SK-N-SH treated with all-trans-retinoic acid at 6 μM for 48 hours (cell line): ENCODE measurements at regions not wholly inside any gene's neighbourhood (a gene's known extent, or its start where the extent isn't known, plus 50 kb on each side); places are given as distances from the start of the nearest gene placed in this dataset.

Experiments used
- ATAC-seq: fragments of 200-7000 bp; cut with Tn5 transposase; 3 replicates; pipeline ENCODE4 v1.9.1; 2020; ENCODE audit warnings: mild to moderate bottlenecking, moderate library complexity
- ARNTL ChIP-seq: fragments of 450-650 bp; formaldehyde crosslinking; IDR thresholded peaks from 2 replicates; pipeline ENCODE4 v1.5.0; 2020; ENCODE audit warnings: low read depth, mild to moderate bottlenecking, moderate library complexity, borderline replicate concordance
- BACH2 ChIP-seq: fragments of 250-450 bp; sonication (Bioruptor Pico); IDR thresholded peaks from 2 replicates; pipeline ENCODE4 v1.9.0; 2021; ENCODE audit warnings: mild to moderate bottlenecking, borderline replicate concordance
- CREB5 ChIP-seq: fragments of 250-450 bp; sonication (Bioruptor Pico); IDR thresholded peaks from 2 replicates; pipeline ENCODE4 v1.5.1; 2020; ENCODE audit warnings: low read depth, mild to moderate bottlenecking, moderate library complexity
- CSDC2 ChIP-seq: fragments of 250-450 bp; sonication (Bioruptor Pico); IDR thresholded peaks from 2 replicates; pipeline ENCODE4 v1.5.0; 2020; ENCODE audit warnings: mild to moderate bottlenecking, moderate library complexity
- CSRNP3 ChIP-seq: fragments of 250-450 bp; sonication (Bioruptor Pico); IDR thresholded peaks from 2 replicates; pipeline ENCODE4 v1.5.1; 2021; ENCODE audit warnings: mild to moderate bottlenecking, moderate library complexity
- ESRRG ChIP-seq: fragments of 250-450 bp; sonication (Bioruptor Pico); IDR thresholded peaks from 2 replicates; pipeline ENCODE4 v1.6.1; 2021; ENCODE audit warnings: mild to moderate bottlenecking
- GLIS3 ChIP-seq: fragments of 250-450 bp; sonication (Bioruptor Pico); IDR thresholded peaks from 2 replicates; pipeline ENCODE4 v1.5.0; 2020; ENCODE audit warnings: mild to moderate bottlenecking, moderate library complexity
- ISL1 ChIP-seq: fragments of 250-450 bp; sonication (Bioruptor Pico); IDR thresholded peaks from 2 replicates; pipeline ENCODE4 v2.1.2; 2022; ENCODE audit warnings: mild to moderate bottlenecking, moderate library complexity
- OSR1 ChIP-seq: fragments of 250-450 bp; sonication (Bioruptor Pico); IDR thresholded peaks from 2 replicates; pipeline ENCODE4 v1.8.0; 2022; ENCODE audit warnings: moderate library complexity, mild to moderate bottlenecking, inconsistent platforms
- PATZ1 ChIP-seq: fragments of 250-450 bp; sonication (Bioruptor Pico); IDR thresholded peaks from 2 replicates; pipeline ENCODE4 v1.8.0; 2020; ENCODE audit warnings: mild to moderate bottlenecking, moderate library complexity, borderline replicate concordance
- PPARA ChIP-seq: fragments of 250-450 bp; sonication (Bioruptor Pico); IDR thresholded peaks from 2 replicates; pipeline ENCODE4 v1.5.0; 2020; ENCODE audit warnings: mild to moderate bottlenecking, borderline replicate concordance
- RARB ChIP-seq: fragments of 250-450 bp; sonication (Bioruptor Pico); IDR thresholded peaks from 2 replicates; pipeline ENCODE4 v1.8.0; 2021; ENCODE audit warnings: mild to moderate bottlenecking, moderate library complexity
- SNAI2 ChIP-seq: fragments of 250-450 bp; sonication (Bioruptor Pico); IDR thresholded peaks from 2 replicates; pipeline ENCODE4 v1.5.0; 2020; ENCODE audit warnings: mild to moderate bottlenecking, moderate library complexity
- TCF4 ChIP-seq: fragments of 250-450 bp; sonication (Bioruptor Pico); IDR thresholded peaks from 2 replicates; pipeline ENCODE4 v1.8.0; 2021; ENCODE audit warnings: mild to moderate bottlenecking, moderate library complexity, borderline replicate concordance
- TOX ChIP-seq: fragments of 250-450 bp; sonication (Bioruptor Pico); IDR thresholded peaks from 2 replicates; pipeline ENCODE4 v1.8.0; 2021; ENCODE audit warnings: mild to moderate bottlenecking, moderate library complexity, borderline replicate concordance
- ZC3H10 ChIP-seq: fragments of 250-450 bp; sonication (Bioruptor Pico); IDR thresholded peaks from 2 replicates; pipeline ENCODE4 v1.5.1; 2021; ENCODE audit warnings: mild to moderate bottlenecking, moderate library complexity
- ZFP3 ChIP-seq: fragments of 250-450 bp; sonication (Bioruptor Pico); IDR thresholded peaks from 2 replicates; pipeline ENCODE4 v1.5.0; 2020; ENCODE audit warnings: mild to moderate bottlenecking, moderate library complexity
- ZFP30 ChIP-seq: fragments of 450-650 bp; formaldehyde crosslinking; IDR thresholded peaks from 2 replicates; pipeline ENCODE4 v1.5.0; 2022; ENCODE audit warnings: mild to moderate bottlenecking, moderate library complexity
- ZNF565 ChIP-seq: fragments of 450-650 bp; formaldehyde crosslinking; conservative IDR thresholded peaks from 2 replicates; pipeline ENCODE4 v1.5.0; 2020; ENCODE audit warnings: low read depth, mild to moderate bottlenecking, moderate library complexity
- ZNF70 ChIP-seq: fragments of 450-650 bp; formaldehyde crosslinking; IDR thresholded peaks from 2 replicates; pipeline ENCODE4 v1.5.0; 2020; ENCODE audit warnings: mild to moderate bottlenecking, moderate library complexity
- ZNF8 ChIP-seq: fragments of 450-650 bp; formaldehyde crosslinking; IDR thresholded peaks from 2 replicates; pipeline ENCODE4 v1.5.0; 2020; ENCODE audit warnings: mild to moderate bottlenecking, moderate library complexity

- no peak for TF ChIP-seq PPARA (CRISPR knock-in tag)
- TF ChIP-seq, all 23 proteins: peak for 0
Measured at GRCh38 chr16:26569793-26570192, 496.9 kb upstream of the C16orf82 start (continued).

GRCh38 chr16:26578748-26579147, 488.0 kb upstream of the C16orf82 start:
- no peak for TF ChIP-seq SNAI2 (CRISPR knock-in tag)
- TF ChIP-seq RARB: no peak
- TF ChIP-seq CREB5 (CRISPR knock-in tag): no peak
- no peak for TF ChIP-seq ZFP3
- TF ChIP-seq ZNF70 (CRISPR knock-in tag): no peak
- TF ChIP-seq BACH2 (CRISPR knock-in tag): no peak
- TF ChIP-seq PPARA (CRISPR knock-in tag): no peak
- TF ChIP-seq ISL1 (CRISPR knock-in tag): no peak
- TF ChIP-seq ARNTL (CRISPR knock-in tag): no peak
- no peak for TF ChIP-seq ZNF8 (CRISPR knock-in tag)
- no peak for TF ChIP-seq ESRRG (CRISPR knock-in tag)
- TF ChIP-seq CSDC2 (CRISPR knock-in tag): no peak
- TF ChIP-seq CSRNP3 (CRISPR knock-in tag): no peak
- TF ChIP-seq ZC3H10 (CRISPR knock-in tag): no peak
- no peak for TF ChIP-seq PATZ1 (CRISPR knock-in tag)
- TF ChIP-seq OSR1 (CRISPR knock-in tag): no peak
- TF ChIP-seq ZNF565 (CRISPR knock-in tag): no peak
- TF ChIP-seq GLIS3 (CRISPR knock-in tag): no peak
- no peak for TF ChIP-seq TOX (CRISPR knock-in tag)
- TF ChIP-seq, all 23 proteins: peak for 0
- no peak for ATAC-seq

- no peak for ATAC-seq
- TF ChIP-seq CSDC2 (CRISPR knock-in tag) (no peak), TCF4 (CRISPR knock-in tag) (no peak), PATZ1 (CRISPR knock-in tag) (no peak), ESRRG (CRISPR knock-in tag) (no peak), ZFP3 (no peak), BACH2 (CRISPR knock-in tag) (no peak), CREB5 (CRISPR knock-in tag) (no peak), RARB (no peak), OSR1 (CRISPR knock-in tag) (no peak)
Measured at GRCh38 chr16:26583803-26584202, 482.9 kb upstream of the C16orf82 start.

- TF ChIP-seq ESRRG (CRISPR knock-in tag) (no peak), CSDC2 (CRISPR knock-in tag) (no peak), ARNTL (CRISPR knock-in tag) (no peak), ZFP30 (no peak), GLIS3 (CRISPR knock-in tag) (no peak), PPARA (CRISPR knock-in tag) (no peak), ZNF565 (CRISPR knock-in tag) (no peak)
- ATAC-seq: no peak
Measured at GRCh38 chr16:26593700-26594099, 473.0 kb upstream of the C16orf82 start.
